Keratinocyte (primary cell): ENCODE measurements at regions not wholly inside any gene's neighbourhood (a gene's known extent, or its start where the extent isn't known, plus 50 kb on each side); places are given as distances from the start of the nearest gene placed in this dataset.

Experiments used
- DNase-seq: peaks from one replicate; pipeline ENCODE4 v3.0.0-alpha.2; 2011; ENCODE audit warnings: low read depth, missing footprints, low spot score
- FAIRE-seq: peaks from 2 replicates; lab custom pipeline; 2011; peaks lifted over from hg19 to GRCh38; lab: Jason Lieb, UNC
- H2AFZ ChIP-seq: 2 replicates; pipeline ENCODE4 v1.6.0; 2012; ENCODE audit warnings: low read length, control low read depth, inconsistent platforms; ENCODE audit not compliant: control insufficient read depth
- H3K27ac ChIP-seq: 2 replicates; pipeline ENCODE4 v1.5.1; 2011; ENCODE audit warnings: low read length; ENCODE audit not compliant: control insufficient read depth, insufficient read depth
- H3K27me3 ChIP-seq: 3 replicates; pipeline ENCODE4 v1.6.0; 2011; ENCODE audit warnings: low read length; ENCODE audit not compliant: control insufficient read depth, insufficient read depth; ENCODE audit errors: extremely low read depth
- H3K36me3 ChIP-seq, 2 experiments: 2 replicates in 1 of 2; 3 replicates in 1 of 2; pipeline ENCODE4 v1.5.1; 2011; ENCODE audit warnings: low read length in 2 of 2, mild to moderate bottlenecking in 1 of 2; ENCODE audit not compliant: control insufficient read depth in 2 of 2, insufficient read depth in 2 of 2; ENCODE audit errors: extremely low read depth in 1 of 2
- H3K4me1 ChIP-seq: 3 replicates; pipeline ENCODE4 v1.5.1; 2011; ENCODE audit warnings: low read length; ENCODE audit not compliant: control insufficient read depth, insufficient read depth; ENCODE audit errors: extremely low read depth
- H3K4me2 ChIP-seq: 3 replicates; pipeline ENCODE4 v1.6.0; 2011; ENCODE audit warnings: low read depth, low read length; ENCODE audit not compliant: control insufficient read depth, insufficient read depth; ENCODE audit errors: extremely low read depth
- H3K4me3 ChIP-seq, 3 experiments: fragments of 200-600 bp in 1 of 3; sonication (generic) in 1 of 3; 2 replicates in 2 of 3; 3 replicates in 1 of 3; pipeline ENCODE4 v1.5.1; 2011 to 2016; ENCODE audit warnings: low read length in 3 of 3, mild to moderate bottlenecking in 3 of 3, control low read depth in 2 of 3, inconsistent platforms in 1 of 3, low read depth in 1 of 3, mixed read lengths in 1 of 3, mixed run types in 1 of 3, moderate library complexity in 1 of 3; ENCODE audit not compliant: control insufficient read depth in 2 of 3, insufficient read depth in 2 of 3; ENCODE audit errors: extremely low read depth in 1 of 3
- H3K79me2 ChIP-seq: 2 replicates; pipeline ENCODE4 v1.6.0; 2012; ENCODE audit warnings: low read length; ENCODE audit not compliant: control insufficient read depth, insufficient read depth
- H3K9ac ChIP-seq: 3 replicates; pipeline ENCODE4 v1.6.0; 2011; ENCODE audit warnings: low read length; ENCODE audit not compliant: control insufficient read depth, insufficient read depth; ENCODE audit errors: extremely low read depth
- H3K9me1 ChIP-seq: 3 replicates; pipeline ENCODE4 v1.6.0; 2011; ENCODE audit warnings: low read length; ENCODE audit not compliant: control insufficient read depth, insufficient read depth; ENCODE audit errors: extremely low read depth
- H3K9me3 ChIP-seq: 2 replicates; pipeline ENCODE4 v1.5.1; 2012; ENCODE audit warnings: low read depth, low read length; ENCODE audit not compliant: control insufficient read depth
- H4K20me1 ChIP-seq: 3 replicates; pipeline ENCODE4 v1.6.0; 2011; ENCODE audit warnings: low read length; ENCODE audit not compliant: control insufficient read depth, insufficient read depth; ENCODE audit errors: extremely low read depth
- CTCF ChIP-seq, 3 experiments: IDR thresholded peaks in 1 of 3; conservative IDR thresholded peaks in 1 of 3; optimal IDR thresholded peaks in 1 of 3; 2 replicates in 2 of 3; 3 replicates in 1 of 3; pipeline versions ENCODE3 to v1.5.1; 2011; ENCODE audit warnings: low read length in 3 of 3, mild to moderate bottlenecking in 3 of 3, moderate library complexity in 2 of 3, control low read depth in 1 of 3, inconsistent platforms in 1 of 3; ENCODE audit not compliant: insufficient read depth in 2 of 3; ENCODE audit errors: extremely low read depth in 1 of 3
- EZH2 ChIP-seq: IDR thresholded peaks from one replicate; pipeline ENCODE4 v1.6.1; 2012; ENCODE audit warnings: inconsistent platforms, mild to moderate bottlenecking, low read length, moderate library complexity
- dilution Hi-C: fragments of 300-500 bp; cut with MboI; formaldehyde crosslinking; loops from one replicate; pipeline ENCODE4 v1.7.0; 2020; ENCODE audit warnings: low sequenced_read_pairs; ENCODE audit not compliant: extremely low pct_ligation_motif_present

- Histone ChIP-seq H3K36me3 (no peaks in the 10 kb centered on the region), H3K9me3 (no peaks in the 10 kb centered on the region), H3K9ac (no peak overlapping the region), H3K79me2 (no peaks in the 10 kb centered on the region), H2AFZ (no peak overlapping the region), H3K27ac (no peak overlapping the region), H3K27me3 (peaks cover 27% of the 10 kb centered on the region), H4K20me1 (no peaks in the 10 kb centered on the region), H3K9me1 (no peaks in the 10 kb centered on the region), H3K4me2 (no peak overlapping the region), H3K4me3 (no peak overlapping the region), H3K4me1 (no peaks in the 10 kb centered on the region)
- dilution Hi-C loops: no loop called here
- DNase-seq: no peak
- TF ChIP-seq CTCF (optimal IDR thresholded peaks at IDR 0.05 in 1 of 3, IDR thresholded peaks at IDR 0.05 in 1 of 3, conservative IDR thresholded peaks at IDR 0.05 in 1 of 3; ENCODE audit: extremely low read depth in 1 of 3, insufficient read depth in 2 of 3, low read length in 3 of 3): no peak
- no peak for TF ChIP-seq EZH2
- FAIRE-seq: no peak
Observed at GRCh38 chr10:69710008-69710888, 80.2 kb downstream of the FAM241B start.

- H3K79me2 ChIP-seq: no peaks in the 10 kb centered on the region
- H3K9me3 ChIP-seq: no peaks in the 10 kb centered on the region
- H3K36me3 ChIP-seq: no peaks in the 10 kb centered on the region
- H3K4me2 ChIP-seq: no peak overlapping the region
- TF ChIP-seq EZH2: no peak
- TF ChIP-seq CTCF (optimal IDR thresholded peaks at IDR 0.05 in 1 of 3, IDR thresholded peaks at IDR 0.05 in 1 of 3, conservative IDR thresholded peaks at IDR 0.05 in 1 of 3; ENCODE audit: extremely low read depth in 1 of 3, insufficient read depth in 2 of 3, low read length in 3 of 3): no peak
- FAIRE-seq (no peak), DNase-seq (no peak)
- no peaks in the 10 kb centered on the region for H4K20me1 ChIP-seq
- no peaks in the 10 kb centered on the region for H3K9me1 ChIP-seq
- dilution Hi-C loops: no loop called here
- no peak overlapping the region for H3K9ac ChIP-seq
- H3K27ac ChIP-seq: no peak overlapping the region
- no peaks in the 10 kb centered on the region for H3K4me1 ChIP-seq
- no peak overlapping the region for H3K4me3 ChIP-seq
- H3K27me3 ChIP-seq: peaks cover 28% of the 10 kb centered on the region
- no peak overlapping the region for H2AFZ ChIP-seq
Observed at GRCh38 chr10:69712342-69712741, 82.3 kb downstream of the FAM241B start.
